Caco-2 (cell line): ENCODE measurements at regions not wholly inside any gene's neighbourhood (a gene's known extent, or its start where the extent isn't known, plus 50 kb on each side); places are given as distances from the start of the nearest gene placed in this dataset.

Experiments
- BruUV-seq: library from RNA; stranded (reverse); fragments of 400-500 nt; replicated peaks from 2 replicates; lab custom pipeline; 2021; lab: Mats Ljungman, UMichigan
- CTCF ChIA-PET: fragments of 300-600 bp; sonication (Branson Sonifier 250); formaldehyde crosslinking; loops from one replicate; lab custom pipeline; 2022; ENCODE audit warnings: antibody characterized with exemption; lab: Charles Lee
- POLR2A ChIA-PET: fragments of 300-600 bp; sonication (Branson Sonifier 250); formaldehyde crosslinking; loops from one replicate; lab custom pipeline; 2022; ENCODE audit warnings: antibody characterized with exemption; lab: Charles Lee
- DNase-seq, 2 experiments: peaks; one replicate each; pipeline versions ENCODE4 v3.0.0 to v3.0.0-alpha.2; 2020 to 2022
- H3K27me3 ChIP-seq: replicated peaks from 2 replicates; pipeline ENCODE4 v1.6.0; 2011; ENCODE audit warnings: low read length; ENCODE audit not compliant: control insufficient read depth, insufficient read depth
- H3K36me3 ChIP-seq: 2 replicates; pipeline ENCODE4 v1.5.1; 2011; ENCODE audit warnings: low read length; ENCODE audit not compliant: control insufficient read depth, insufficient read depth
- H3K4me1 ChIP-seq: fragments of 250-450 bp; sonication (Bioruptor Pico); 2 replicates; pipeline ENCODE4 v1.5.1; 2020; ENCODE audit warnings: mild to moderate bottlenecking
- H3K4me3 ChIP-seq: 2 replicates; pipeline ENCODE4 v1.5.1; 2011; ENCODE audit warnings: low read depth, mild to moderate bottlenecking, control low read depth, low read length
- H3K9me3 ChIP-seq: fragments of 250-450 bp; sonication (Bioruptor Pico); 2 replicates; pipeline ENCODE4 v1.5.1; 2020; ENCODE audit warnings: mild to moderate bottlenecking, moderate library complexity
- H3K27ac Mint-ChIP-seq: one replicate; pipeline ENCODE4 v1.8.0; 2022; ENCODE audit warnings: mixed read lengths; ENCODE audit not compliant: unreplicated experiment
- H3K27me3 Mint-ChIP-seq: one replicate; pipeline ENCODE4 v1.8.0; 2022; ENCODE audit warnings: mixed read lengths; ENCODE audit not compliant: insufficient read depth, unreplicated experiment
- H3K36me3 Mint-ChIP-seq: one replicate; pipeline ENCODE4 v1.8.0; 2022; ENCODE audit warnings: mild to moderate bottlenecking, mixed read lengths; ENCODE audit not compliant: insufficient read depth, unreplicated experiment
- H3K4me1 Mint-ChIP-seq: one replicate; pipeline ENCODE4 v1.8.0; 2022; ENCODE audit warnings: low read depth, mixed read lengths; ENCODE audit not compliant: unreplicated experiment
- H3K4me3 Mint-ChIP-seq: one replicate; pipeline ENCODE4 v1.8.0; 2022; ENCODE audit warnings: mild to moderate bottlenecking, moderate library complexity, mixed read lengths; ENCODE audit not compliant: unreplicated experiment
- H3K9me3 Mint-ChIP-seq: one replicate; pipeline ENCODE4 v1.8.0; 2022; ENCODE audit warnings: mixed read lengths; ENCODE audit not compliant: unreplicated experiment
- intact Hi-C: fragments of 100-400 bp; cut with micrococcal nuclease; formaldehyde crosslinking; loops from one replicate; pipeline ENCODE4 v1.10.0; 2022; ENCODE audit not compliant: unreplicated experiment
- TF ChIP-seq, protein P1 (sequence below), 2 experiments: fragments of 200-600 bp in 1 of 2; IDR thresholded peaks; 1 replicate in 1 of 2; 2 replicates in 1 of 2; pipeline versions ENCODE4 v1.5.1 to v1.8.0; 2011 to 2022; ENCODE audit warnings: antibody characterized with exemption in 1 of 2, control low read depth in 1 of 2, inconsistent platforms in 1 of 2, low read depth in 1 of 2, low read length in 1 of 2, mild to moderate bottlenecking in 1 of 2, moderate library complexity in 1 of 2; ENCODE audit not compliant: insufficient read depth in 1 of 2, severe bottlenecking in 1 of 2, unreplicated experiment in 1 of 2

DNA sequence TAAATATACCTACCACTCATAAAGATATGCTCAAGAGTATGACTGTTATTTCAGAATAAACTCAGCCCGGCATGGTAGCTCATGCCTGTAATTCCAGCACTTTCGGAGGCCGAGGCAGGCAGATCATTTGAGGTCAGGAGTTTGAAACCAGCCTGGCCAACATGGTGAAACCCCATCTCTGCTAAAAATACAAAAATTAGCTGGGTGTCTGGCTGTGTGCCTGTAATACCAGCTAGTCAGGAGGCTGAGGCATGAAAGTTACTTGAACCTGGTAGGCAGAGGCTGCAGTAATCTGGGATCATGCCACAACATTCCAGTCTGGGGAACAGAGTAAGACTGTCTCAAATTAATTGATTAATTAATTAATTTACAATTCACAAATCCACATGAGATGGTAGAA is 208.2 kb upstream of the PDGFD start:
- Histone ChIP-seq H3K36me3 (no peaks in the 10 kb centered on the region), H3K4me3 (no peak overlapping the region), H3K4me1 (no peaks in the 10 kb centered on the region), H3K27me3 (no peaks in the 10 kb centered on the region), H3K9me3 (no peaks in the 10 kb centered on the region)
- CTCF ChIA-PET: interaction anchor here (0.6 kb wide), 1 partner anchor 445 kb away, joined by 3 read pairs; no protein-coding TSS in a partner anchor
- no peaks in the 10 kb centered on the region for H3K4me1 Mint-ChIP-seq
- BruUV-seq: no TSS peak
- DNase-seq: no peak
- no peak overlapping the region for H3K27ac Mint-ChIP-seq
- H3K4me3 Mint-ChIP-seq: no peak overlapping the region
- no peaks in the 10 kb centered on the region for H3K27me3 Mint-ChIP-seq
- no peaks in the 10 kb centered on the region for H3K36me3 Mint-ChIP-seq
- TF ChIP-seq, protein P1, sequence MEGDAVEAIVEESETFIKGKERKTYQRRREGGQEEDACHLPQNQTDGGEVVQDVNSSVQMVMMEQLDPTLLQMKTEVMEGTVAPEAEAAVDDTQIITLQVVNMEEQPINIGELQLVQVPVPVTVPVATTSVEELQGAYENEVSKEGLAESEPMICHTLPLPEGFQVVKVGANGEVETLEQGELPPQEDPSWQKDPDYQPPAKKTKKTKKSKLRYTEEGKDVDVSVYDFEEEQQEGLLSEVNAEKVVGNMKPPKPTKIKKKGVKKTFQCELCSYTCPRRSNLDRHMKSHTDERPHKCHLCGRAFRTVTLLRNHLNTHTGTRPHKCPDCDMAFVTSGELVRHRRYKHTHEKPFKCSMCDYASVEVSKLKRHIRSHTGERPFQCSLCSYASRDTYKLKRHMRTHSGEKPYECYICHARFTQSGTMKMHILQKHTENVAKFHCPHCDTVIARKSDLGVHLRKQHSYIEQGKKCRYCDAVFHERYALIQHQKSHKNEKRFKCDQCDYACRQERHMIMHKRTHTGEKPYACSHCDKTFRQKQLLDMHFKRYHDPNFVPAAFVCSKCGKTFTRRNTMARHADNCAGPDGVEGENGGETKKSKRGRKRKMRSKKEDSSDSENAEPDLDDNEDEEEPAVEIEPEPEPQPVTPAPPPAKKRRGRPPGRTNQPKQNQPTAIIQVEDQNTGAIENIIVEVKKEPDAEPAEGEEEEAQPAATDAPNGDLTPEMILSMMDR (IDR thresholded peaks at IDR 0.05; ENCODE audit: insufficient read depth in 1 of 2, low read depth in 1 of 2, low read length in 1 of 2, severe bottlenecking in 1 of 2, unreplicated experiment in 1 of 2): no peak
- no peaks in the 10 kb centered on the region for H3K9me3 Mint-ChIP-seq
- intact Hi-C loops: no loop called here
- POLR2A ChIA-PET: no interaction called here

DNA sequence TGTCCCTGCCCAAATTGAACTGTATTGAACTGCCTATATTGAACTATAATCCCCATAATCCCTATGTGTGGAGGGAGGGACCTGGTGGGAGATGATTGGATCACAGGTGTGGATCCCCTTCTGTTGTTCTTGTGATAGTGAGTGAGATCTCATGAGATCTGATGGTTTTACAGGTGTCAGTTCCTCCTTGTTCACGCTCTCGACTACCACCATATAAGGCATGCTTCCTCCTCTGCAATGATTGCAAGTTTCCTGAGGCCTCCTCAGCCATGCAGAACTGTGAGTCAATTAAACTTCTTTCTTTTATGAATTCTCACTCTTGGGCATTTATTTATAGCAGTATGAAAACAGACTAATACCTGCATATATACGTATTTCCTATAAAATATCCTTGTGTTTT is 206.5 kb upstream of the PDGFD start:
- no peak overlapping the region for H3K4me3 Mint-ChIP-seq
- no peaks in the 10 kb centered on the region for H3K27me3 ChIP-seq
- BruUV-seq: no TSS peak
- no peak for DNase-seq
- ChIA-PET CTCF (no interaction called here), POLR2A (no interaction called here)
- no peaks in the 10 kb centered on the region for H3K9me3 ChIP-seq
- no peak overlapping the region for H3K4me3 ChIP-seq
- no peaks in the 10 kb centered on the region for H3K36me3 Mint-ChIP-seq
- H3K27me3 Mint-ChIP-seq: no peaks in the 10 kb centered on the region
- no peaks in the 10 kb centered on the region for H3K9me3 Mint-ChIP-seq
- intact Hi-C loops: no loop called here
- no peaks in the 10 kb centered on the region for H3K4me1 Mint-ChIP-seq
- H3K36me3 ChIP-seq: no peaks in the 10 kb centered on the region
- H3K4me1 ChIP-seq: no peaks in the 10 kb centered on the region
- TF ChIP-seq, protein P1 (IDR thresholded peaks at IDR 0.05; ENCODE audit: insufficient read depth in 1 of 2, low read depth in 1 of 2, low read length in 1 of 2, severe bottlenecking in 1 of 2, unreplicated experiment in 1 of 2): no peak
- no peak overlapping the region for H3K27ac Mint-ChIP-seq

DNA sequence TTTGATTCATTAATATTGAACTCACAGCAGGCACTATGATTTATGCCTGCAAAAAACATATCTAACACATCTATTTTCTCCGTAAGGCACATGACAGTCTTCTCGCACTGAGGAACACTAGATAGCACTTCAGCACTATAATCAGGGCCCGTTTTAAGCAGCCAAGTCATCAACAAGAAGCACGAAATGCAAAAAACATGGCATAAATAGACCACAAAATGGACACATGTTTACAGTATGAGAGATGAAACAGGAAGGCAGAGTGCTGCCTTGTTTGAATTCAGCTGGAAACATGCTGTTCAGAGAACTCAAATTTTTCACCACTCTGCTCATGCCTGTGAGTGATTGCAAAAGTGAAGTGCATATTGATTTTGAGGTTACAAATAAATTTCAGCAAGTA is 205.8 kb upstream of the PDGFD start:
- DNase-seq: no peak
- no peaks in the 10 kb centered on the region for H3K27me3 ChIP-seq
- ChIA-PET CTCF (no interaction called here), POLR2A (no interaction called here)
- H3K9me3 ChIP-seq: no peaks in the 10 kb centered on the region
- Mint-ChIP-seq H3K27me3 (no peaks in the 10 kb centered on the region), H3K27ac (no peak overlapping the region), H3K36me3 (no peaks in the 10 kb centered on the region), H3K4me3 (no peak overlapping the region), H3K9me3 (no peaks in the 10 kb centered on the region), H3K4me1 (no peaks in the 10 kb centered on the region)
- TF ChIP-seq, protein P1 (IDR thresholded peaks at IDR 0.05; ENCODE audit: insufficient read depth in 1 of 2, low read depth in 1 of 2, low read length in 1 of 2, severe bottlenecking in 1 of 2, unreplicated experiment in 1 of 2): no peak
- BruUV-seq: no TSS peak
- no peak overlapping the region for H3K4me3 ChIP-seq
- intact Hi-C loops: no loop called here
- no peaks in the 10 kb centered on the region for H3K4me1 ChIP-seq
- H3K36me3 ChIP-seq: no peaks in the 10 kb centered on the region
